Ishikawa (cell line): ENCODE measurements at regions not wholly inside any gene's neighbourhood (a gene's known extent, or its start where the extent isn't known, plus 50 kb on each side); places are given as distances from the start of the nearest gene placed in this dataset.

Experiments
- EGR1 ChIP-seq: IDR thresholded peaks from 2 replicates; pipeline ENCODE4 v1.6.1; 2012
- EP300 ChIP-seq: IDR thresholded peaks from 2 replicates; pipeline ENCODE4 v1.6.1; 2012; ENCODE audit warnings: borderline replicate concordance
- RAD21 ChIP-seq: IDR thresholded peaks from 2 replicates; pipeline ENCODE4 v1.6.1; 2012; ENCODE audit warnings: low read depth
- REST ChIP-seq: IDR thresholded peaks from 2 replicates; pipeline ENCODE4 v1.6.1; 2012; ENCODE audit warnings: low read depth, mild to moderate bottlenecking
- TCF12 ChIP-seq: IDR thresholded peaks from 2 replicates; pipeline ENCODE4 v1.6.1; 2012; ENCODE audit warnings: low read depth
- TF ChIP-seq, protein P1 (sequence below): IDR thresholded peaks from 2 replicates; pipeline ENCODE4 v1.6.1; 2012

DNA sequence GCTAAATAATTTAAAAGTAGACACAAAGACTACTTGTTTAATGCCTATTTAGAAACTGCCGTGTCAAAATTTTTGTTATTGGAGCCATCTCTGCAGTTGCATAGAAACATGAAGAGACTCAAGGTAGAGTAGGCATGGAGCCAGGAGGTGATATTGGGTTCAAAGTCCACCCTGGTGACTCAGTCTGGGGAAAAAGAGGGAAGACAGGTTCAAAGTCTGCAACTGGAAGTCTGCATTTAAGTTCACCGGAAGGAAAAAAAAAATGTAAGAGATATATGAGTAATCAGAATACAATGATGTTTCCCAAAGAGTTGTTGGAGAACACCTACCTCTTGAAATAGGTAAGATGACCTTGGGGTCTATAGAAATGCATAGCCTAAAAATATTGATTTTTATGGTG lies 67.4 kb upstream of the QRFPR start:
- TF ChIP-seq RAD21 (no peak), REST (no peak), TCF12 (no peak), EP300 (no peak), EGR1 (no peak)
- TF ChIP-seq, protein P1, sequence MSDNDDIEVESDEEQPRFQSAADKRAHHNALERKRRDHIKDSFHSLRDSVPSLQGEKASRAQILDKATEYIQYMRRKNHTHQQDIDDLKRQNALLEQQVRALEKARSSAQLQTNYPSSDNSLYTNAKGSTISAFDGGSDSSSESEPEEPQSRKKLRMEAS = no peak
